ENCODE measurements at regions not wholly inside any gene's neighbourhood (a gene's known extent, or its start where the extent isn't known, plus 50 kb on each side); places are given as distances from the start of the nearest gene placed in this dataset.
"Not testable (repeated sequence)": the region's sequence is repeated elsewhere in the genome, so short reads cannot be mapped to it uniquely, and the experiment has no call there.

DNA sequence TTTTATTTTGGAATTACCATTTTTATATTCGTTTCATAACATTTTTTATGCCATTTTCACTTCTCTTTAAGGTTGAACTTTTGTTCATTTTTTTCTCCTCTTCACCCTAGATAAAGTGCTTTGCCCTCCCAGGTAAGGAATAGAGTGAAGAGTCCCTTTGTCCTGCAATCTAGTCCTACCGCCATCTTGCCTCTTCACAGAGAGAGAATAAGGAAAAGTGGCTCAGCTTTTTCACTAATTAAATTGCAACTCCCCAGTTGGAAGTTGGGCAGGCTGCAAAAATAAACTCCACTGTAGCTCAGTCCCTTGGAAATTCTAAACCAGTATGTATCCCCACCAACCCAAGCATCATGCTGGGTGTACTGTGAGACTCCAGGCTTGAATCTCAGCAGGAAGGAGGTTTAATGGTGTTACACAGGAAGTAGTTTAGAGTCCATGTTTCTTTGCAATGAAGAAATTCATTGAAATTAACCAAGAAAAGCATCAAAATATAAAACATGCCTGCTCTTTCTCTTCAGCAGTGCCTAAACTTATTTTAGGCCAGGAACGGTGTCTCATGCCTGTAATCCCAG lies 60.3 kb upstream of the PCSK1 start:
- no peaks in the 10 kb centered on the region for H3K4me1 ChIP-seq (ENCODE audit: control insufficient read depth in 1 of 2, insufficient read depth in 2 of 2, low read length in 2 of 2)
- intact Hi-C loops (cut with micrococcal nuclease): no loop called here
- H3K9ac ChIP-seq (ENCODE audit: low read length): no peak overlapping the region
- no peak overlapping the region for H3K4me2 ChIP-seq (ENCODE audit: low read length)
- no peaks in the 10 kb centered on the region for H3K36me3 ChIP-seq (ENCODE audit: control insufficient read depth in 1 of 2, insufficient read depth in 2 of 2, low read length in 2 of 2)
- H4K20me1 ChIP-seq (ENCODE audit: insufficient read depth): no peaks in the 10 kb centered on the region
- BruUV-seq (replicated peaks): no TSS peak
- no peak for ATAC-seq
- no peaks in the 10 kb centered on the region for H3K79me2 ChIP-seq (ENCODE audit: insufficient read depth, low read length)
- TF ChIP-seq RAD21 (IDR thresholded peaks at IDR 0.05; ENCODE audit: low read depth): no peak
- no peak for TF ChIP-seq POLR2AphosphoS5 (IDR thresholded peaks at IDR 0.05; ENCODE audit: low read depth, low read length)
- TF ChIP-seq CBX3 (IDR thresholded peaks at IDR 0.05; ENCODE audit: low read depth): no peak
- TF ChIP-seq, protein P1, sequence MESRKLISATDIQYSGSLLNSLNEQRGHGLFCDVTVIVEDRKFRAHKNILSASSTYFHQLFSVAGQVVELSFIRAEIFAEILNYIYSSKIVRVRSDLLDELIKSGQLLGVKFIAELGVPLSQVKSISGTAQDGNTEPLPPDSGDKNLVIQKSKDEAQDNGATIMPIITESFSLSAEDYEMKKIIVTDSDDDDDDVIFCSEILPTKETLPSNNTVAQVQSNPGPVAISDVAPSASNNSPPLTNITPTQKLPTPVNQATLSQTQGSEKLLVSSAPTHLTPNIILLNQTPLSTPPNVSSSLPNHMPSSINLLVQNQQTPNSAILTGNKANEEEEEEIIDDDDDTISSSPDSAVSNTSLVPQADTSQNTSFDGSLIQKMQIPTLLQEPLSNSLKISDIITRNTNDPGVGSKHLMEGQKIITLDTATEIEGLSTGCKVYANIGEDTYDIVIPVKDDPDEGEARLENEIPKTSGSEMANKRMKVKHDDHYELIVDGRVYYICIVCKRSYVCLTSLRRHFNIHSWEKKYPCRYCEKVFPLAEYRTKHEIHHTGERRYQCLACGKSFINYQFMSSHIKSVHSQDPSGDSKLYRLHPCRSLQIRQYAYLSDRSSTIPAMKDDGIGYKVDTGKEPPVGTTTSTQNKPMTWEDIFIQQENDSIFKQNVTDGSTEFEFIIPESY (IDR thresholded peaks at IDR 0.05; ENCODE audit: extremely low read depth, insufficient replicate concordance, low read length): no peak
- TF ChIP-seq, protein P2, sequence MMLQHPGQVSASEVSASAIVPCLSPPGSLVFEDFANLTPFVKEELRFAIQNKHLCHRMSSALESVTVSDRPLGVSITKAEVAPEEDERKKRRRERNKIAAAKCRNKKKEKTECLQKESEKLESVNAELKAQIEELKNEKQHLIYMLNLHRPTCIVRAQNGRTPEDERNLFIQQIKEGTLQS (IDR thresholded peaks at IDR 0.05): no peak
- TF ChIP-seq EZH2 (IDR thresholded peaks at IDR 0.05): no peak
- TF ChIP-seq, protein P3, sequence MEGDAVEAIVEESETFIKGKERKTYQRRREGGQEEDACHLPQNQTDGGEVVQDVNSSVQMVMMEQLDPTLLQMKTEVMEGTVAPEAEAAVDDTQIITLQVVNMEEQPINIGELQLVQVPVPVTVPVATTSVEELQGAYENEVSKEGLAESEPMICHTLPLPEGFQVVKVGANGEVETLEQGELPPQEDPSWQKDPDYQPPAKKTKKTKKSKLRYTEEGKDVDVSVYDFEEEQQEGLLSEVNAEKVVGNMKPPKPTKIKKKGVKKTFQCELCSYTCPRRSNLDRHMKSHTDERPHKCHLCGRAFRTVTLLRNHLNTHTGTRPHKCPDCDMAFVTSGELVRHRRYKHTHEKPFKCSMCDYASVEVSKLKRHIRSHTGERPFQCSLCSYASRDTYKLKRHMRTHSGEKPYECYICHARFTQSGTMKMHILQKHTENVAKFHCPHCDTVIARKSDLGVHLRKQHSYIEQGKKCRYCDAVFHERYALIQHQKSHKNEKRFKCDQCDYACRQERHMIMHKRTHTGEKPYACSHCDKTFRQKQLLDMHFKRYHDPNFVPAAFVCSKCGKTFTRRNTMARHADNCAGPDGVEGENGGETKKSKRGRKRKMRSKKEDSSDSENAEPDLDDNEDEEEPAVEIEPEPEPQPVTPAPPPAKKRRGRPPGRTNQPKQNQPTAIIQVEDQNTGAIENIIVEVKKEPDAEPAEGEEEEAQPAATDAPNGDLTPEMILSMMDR (IDR thresholded peaks at IDR 0.05 in 2 of 3, conservative IDR thresholded peaks at IDR 0.05 in 1 of 3; ENCODE audit: borderline replicate concordance in 1 of 3, insufficient read depth in 1 of 3, low read depth in 2 of 3, low read length in 2 of 3): no peak
- no peak for TF ChIP-seq ZFX (IDR thresholded peaks at IDR 0.05)
- TF ChIP-seq ELF1 (IDR thresholded peaks at IDR 0.05; ENCODE audit: borderline replicate concordance, low read depth): no peak
- TF ChIP-seq EGR1 (IDR thresholded peaks at IDR 0.05; ENCODE audit: low read depth): no peak
- no peak for TF ChIP-seq FOSL1 (IDR thresholded peaks at IDR 0.05; ENCODE audit: low read depth)
- no peak for TF ChIP-seq JUND (IDR thresholded peaks at IDR 0.05)
- RAD21 ChIA-PET (ENCODE audit: low non-redundant PET in 1 of 2, low total read pairs in 2 of 2, uncharacterized antibody in 2 of 2, unreplicated experiment in 2 of 2): no interaction called here
- no peaks in the 10 kb centered on the region for H3K9me2 ChIP-seq (ENCODE audit: insufficient read depth)
- DNase-seq (ENCODE audit: low read depth, low spot score): no peak
- POLR2A ChIA-PET: no interaction called here
- H3K4me3 ChIP-seq (replicated peaks in 1 of 2; ENCODE audit: low read depth in 1 of 2, low read length in 2 of 2): no peak overlapping the region
- H3K27me3 ChIP-seq (ENCODE audit: insufficient read depth, low read length): 0 out of 2 replicates have a peak, but pooled peaks cover 6% of the 10 kb centered on the region
- no peak overlapping the region for H3K27ac ChIP-seq (ENCODE audit: low read depth, low read length)
- H2AFZ ChIP-seq (ENCODE audit: low read depth, low read length, poor library complexity, severe bottlenecking): no peak overlapping the region
- CTCF ChIA-PET: no interaction called here
- H3K9me3 ChIP-seq (ENCODE audit: control insufficient read depth in 1 of 2, insufficient read depth in 1 of 2, low read depth in 1 of 2, low read length in 2 of 2): no peaks in the 10 kb centered on the region

DNA sequence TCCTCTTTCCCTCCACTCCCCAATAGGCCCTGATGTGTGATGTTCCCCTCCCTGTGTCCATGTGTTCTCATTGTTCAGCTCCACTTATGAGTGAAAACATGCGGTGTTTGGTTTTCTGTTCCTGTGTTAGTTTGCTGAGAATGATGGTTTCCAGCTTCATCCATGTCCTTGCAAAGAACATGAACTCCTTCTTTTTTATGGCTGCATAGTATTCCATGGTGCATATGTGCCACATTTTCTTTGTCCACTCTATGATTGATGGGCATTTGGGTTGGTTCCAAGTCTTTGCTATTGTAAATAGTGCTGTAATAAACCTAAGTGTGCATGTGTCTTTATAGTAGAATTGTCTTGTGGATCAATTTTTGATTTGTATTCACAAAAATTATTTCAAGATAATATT lies 62.4 kb upstream of the PCSK1 start:
- H3K4me3 ChIP-seq (replicated peaks in 1 of 2; ENCODE audit: low read depth in 1 of 2, low read length in 2 of 2); H2AFZ ChIP-seq (ENCODE audit: low read depth, low read length, poor library complexity, severe bottlenecking); H4K20me1 ChIP-seq (ENCODE audit: insufficient read depth); CTCF ChIA-PET; H3K36me3 ChIP-seq (ENCODE audit: control insufficient read depth in 1 of 2, insufficient read depth in 2 of 2, low read length in 2 of 2); H3K9me2 ChIP-seq (ENCODE audit: insufficient read depth); intact Hi-C loops (cut with micrococcal nuclease); H3K9me3 ChIP-seq (ENCODE audit: control insufficient read depth in 1 of 2, insufficient read depth in 1 of 2, low read depth in 1 of 2, low read length in 2 of 2); H3K79me2 ChIP-seq (ENCODE audit: insufficient read depth, low read length); H3K4me2 ChIP-seq (ENCODE audit: low read length); H3K27ac ChIP-seq (ENCODE audit: low read depth, low read length); BruUV-seq (replicated peaks); RAD21 ChIA-PET (ENCODE audit: low non-redundant PET in 1 of 2, low total read pairs in 2 of 2, uncharacterized antibody in 2 of 2, unreplicated experiment in 2 of 2); H3K27me3 ChIP-seq (ENCODE audit: insufficient read depth, low read length); H3K4me1 ChIP-seq (ENCODE audit: control insufficient read depth in 1 of 2, insufficient read depth in 2 of 2, low read length in 2 of 2); POLR2A ChIA-PET; DNase-seq (ENCODE audit: low read depth, low spot score); H3K9ac ChIP-seq (ENCODE audit: low read length); ATAC-seq: not testable (repeated sequence)

DNA sequence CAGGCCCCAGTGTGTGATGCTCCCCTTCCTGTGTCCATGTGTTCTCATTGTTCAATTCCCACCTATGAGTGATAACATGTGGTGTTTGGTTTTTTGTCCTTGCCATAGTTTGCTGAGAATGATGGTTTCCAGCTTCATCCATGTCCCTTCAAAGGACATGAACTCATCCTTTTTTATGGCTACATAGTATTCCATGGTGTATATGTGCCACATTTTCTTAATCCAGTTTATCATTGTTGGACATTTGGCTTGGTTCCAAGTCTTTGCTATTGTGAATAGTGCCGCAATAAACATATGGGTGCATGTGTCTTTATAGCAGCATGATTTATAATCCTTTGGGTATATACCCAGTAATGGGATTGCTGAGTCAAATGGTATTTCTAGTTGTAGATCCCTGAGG lies 64.0 kb upstream of the PCSK1 start:
- H3K27me3 ChIP-seq (ENCODE audit: insufficient read depth, low read length); H3K4me1 ChIP-seq (ENCODE audit: control insufficient read depth in 1 of 2, insufficient read depth in 2 of 2, low read length in 2 of 2); POLR2A ChIA-PET; BruUV-seq (replicated peaks); DNase-seq (ENCODE audit: low read depth, low spot score); H2AFZ ChIP-seq (ENCODE audit: low read depth, low read length, poor library complexity, severe bottlenecking); CTCF ChIA-PET; H3K27ac ChIP-seq (ENCODE audit: low read depth, low read length); H3K79me2 ChIP-seq (ENCODE audit: insufficient read depth, low read length); H3K4me2 ChIP-seq (ENCODE audit: low read length); H3K9me2 ChIP-seq (ENCODE audit: insufficient read depth); H4K20me1 ChIP-seq (ENCODE audit: insufficient read depth); H3K4me3 ChIP-seq (replicated peaks in 1 of 2; ENCODE audit: low read depth in 1 of 2, low read length in 2 of 2); H3K9ac ChIP-seq (ENCODE audit: low read length); RAD21 ChIA-PET (ENCODE audit: low non-redundant PET in 1 of 2, low total read pairs in 2 of 2, uncharacterized antibody in 2 of 2, unreplicated experiment in 2 of 2); intact Hi-C loops (cut with micrococcal nuclease); H3K36me3 ChIP-seq (ENCODE audit: control insufficient read depth in 1 of 2, insufficient read depth in 2 of 2, low read length in 2 of 2); H3K9me3 ChIP-seq (ENCODE audit: control insufficient read depth in 1 of 2, insufficient read depth in 1 of 2, low read depth in 1 of 2, low read length in 2 of 2); ATAC-seq: not testable (repeated sequence)

All from HCT116 (cell line).